ENCODE measurements at regions not wholly inside any gene's neighbourhood (a gene's known extent, or its start where the extent isn't known, plus 50 kb on each side); places are given as distances from the start of the nearest gene placed in this dataset.

- no peak for DNase-seq
These were observed 300.7 kb downstream of the ZNF536 start for GRCh38 chr19:30672926-30673325.

GRCh38 chr19:30671622-30672051 lies 299.5 kb downstream of the ZNF536 start:
- DNase-seq, result no peak

- no peak for DNase-seq
These were observed 299.1 kb downstream of the ZNF536 start for GRCh38 chr19:30671367-30671619.

- DNase-seq, result no peak
These were observed 298.6 kb downstream of the ZNF536 start for GRCh38 chr19:30670562-30671366.

- no peak for DNase-seq
These were observed 297.8 kb downstream of the ZNF536 start for GRCh38 chr19:30670011-30670329.

GRCh38 chr19:30669329-30670010 lies 297.3 kb downstream of the ZNF536 start:
- peak; percentile 81 for DNase-seq

GRCh38 chr19:30668521-30669155 lies 296.5 kb downstream of the ZNF536 start:
- DNase-seq, result no peak

GRCh38 chr19:30667746-30668145 lies 295.6 kb downstream of the ZNF536 start:
- no peak for DNase-seq

GRCh38 chr19:30667227-30667626 lies 295.0 kb downstream of the ZNF536 start:
- no peak for DNase-seq

- peak; percentile 64 for DNase-seq
These were observed 294.2 kb downstream of the ZNF536 start for GRCh38 chr19:30666301-30666803.

GRCh38 chr19:30665449-30665848 lies 293.3 kb downstream of the ZNF536 start:
- no peak for DNase-seq

GRCh38 chr19:30663611-30664174 lies 291.5 kb downstream of the ZNF536 start:
- DNase-seq, result no peak

- peak; percentile 39 for DNase-seq
These were observed 290.2 kb downstream of the ZNF536 start for GRCh38 chr19:30662211-30662861.

- peak; percentile 18 for DNase-seq
These were observed 287.5 kb downstream of the ZNF536 start for GRCh38 chr19:30659638-30660037.

GRCh38 chr19:30656520-30657100 lies 284.4 kb downstream of the ZNF536 start:
- DNase-seq, result peak; percentile 7

GRCh38 chr19:30653646-30654386 lies 281.6 kb downstream of the ZNF536 start:
- no peak for DNase-seq

- no peak for DNase-seq
These were observed 280.6 kb downstream of the ZNF536 start for GRCh38 chr19:30652751-30653150.

- no peak for DNase-seq
These were observed 279.5 kb downstream of the ZNF536 start for GRCh38 chr19:30651691-30652090.

- no peak for DNase-seq
These were observed 278.9 kb downstream of the ZNF536 start for GRCh38 chr19:30651066-30651465.

GRCh38 chr19:30649934-30650614 lies 277.9 kb downstream of the ZNF536 start:
- DNase-seq, result peak; percentile 62

All from right forelimb (tissue), 1 donor.